ENCODE measurements at regions not wholly inside any gene's neighbourhood (a gene's known extent, or its start where the extent isn't known, plus 50 kb on each side); places are given as distances from the start of the nearest gene placed in this dataset.

- TF ChIP-seq CTCF (conservative IDR thresholded peaks at IDR 0.05 in 1 of 2, IDR thresholded peaks at IDR 0.05 in 1 of 2; ENCODE audit: low read depth in 1 of 2, low read length in 2 of 2) (no peak), EZH2 (IDR thresholded peaks at IDR 0.05; ENCODE audit: low read length, missing control alignments) (no peak)
Observed at GRCh38 chr18:30583768-30584167, 458.8 kb downstream of the DSC3 start.

All from fibroblast of lung (primary cell).